SIG-M5 treated with dmso at 0.1 percent for 504 hours (cell line): ENCODE measurements at regions not wholly inside any gene's neighbourhood (a gene's known extent, or its start where the extent isn't known, plus 50 kb on each side); places are given as distances from the start of the nearest gene placed in this dataset.
A peak's percentile ranks its signal among the peaks of the same experiment; 100 is the strongest.

Experiments used
- DNase-seq: peaks from one replicate; lab custom pipeline; 2025; ENCODE audit not compliant: unreplicated experiment; lab: John Stamatoyannopoulos, UW

DNA sequence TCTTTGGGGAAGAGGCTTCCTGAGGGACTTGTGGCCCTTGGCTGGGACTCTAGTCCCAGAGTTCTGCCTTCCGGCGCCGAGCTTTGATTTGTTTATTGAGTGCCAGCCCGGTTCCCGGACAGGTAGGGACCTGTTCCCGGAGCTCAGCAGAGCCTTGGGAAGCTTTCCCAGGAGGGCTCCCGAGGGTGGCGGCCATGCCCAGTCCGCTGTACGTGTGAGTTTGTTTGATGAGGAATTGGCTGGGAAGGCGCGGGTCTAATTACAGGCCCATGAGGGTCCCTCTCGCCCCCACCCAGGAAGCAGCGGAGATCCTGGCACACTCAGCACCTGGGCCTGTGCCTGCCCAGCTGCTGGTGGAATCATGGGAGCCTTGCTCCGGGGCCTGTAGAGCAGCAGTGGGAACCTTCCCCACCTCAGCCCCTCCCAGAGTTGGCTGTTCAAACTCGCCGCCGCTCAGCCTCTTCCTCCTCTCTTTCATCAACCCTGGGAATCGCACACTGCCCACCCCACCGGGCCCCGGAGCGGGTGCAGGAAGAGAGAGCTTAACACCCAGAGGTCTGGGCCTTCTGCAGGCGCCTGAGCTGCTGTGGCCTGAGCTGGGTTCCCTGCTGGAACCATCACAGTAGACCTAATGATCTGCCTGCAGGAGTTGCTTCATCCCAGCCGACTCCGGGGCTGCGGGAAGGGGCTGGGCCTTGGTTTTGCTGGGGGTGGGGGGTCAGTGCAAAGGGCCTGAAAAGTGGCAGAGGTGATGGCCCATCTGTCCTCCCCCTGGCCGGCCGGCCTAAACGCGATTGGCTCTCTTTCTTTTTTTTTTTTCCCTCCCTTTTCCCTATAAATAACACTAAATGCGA is 313.7 kb downstream of the SEC14L1 start:
- DNase-seq: no peak

DNA sequence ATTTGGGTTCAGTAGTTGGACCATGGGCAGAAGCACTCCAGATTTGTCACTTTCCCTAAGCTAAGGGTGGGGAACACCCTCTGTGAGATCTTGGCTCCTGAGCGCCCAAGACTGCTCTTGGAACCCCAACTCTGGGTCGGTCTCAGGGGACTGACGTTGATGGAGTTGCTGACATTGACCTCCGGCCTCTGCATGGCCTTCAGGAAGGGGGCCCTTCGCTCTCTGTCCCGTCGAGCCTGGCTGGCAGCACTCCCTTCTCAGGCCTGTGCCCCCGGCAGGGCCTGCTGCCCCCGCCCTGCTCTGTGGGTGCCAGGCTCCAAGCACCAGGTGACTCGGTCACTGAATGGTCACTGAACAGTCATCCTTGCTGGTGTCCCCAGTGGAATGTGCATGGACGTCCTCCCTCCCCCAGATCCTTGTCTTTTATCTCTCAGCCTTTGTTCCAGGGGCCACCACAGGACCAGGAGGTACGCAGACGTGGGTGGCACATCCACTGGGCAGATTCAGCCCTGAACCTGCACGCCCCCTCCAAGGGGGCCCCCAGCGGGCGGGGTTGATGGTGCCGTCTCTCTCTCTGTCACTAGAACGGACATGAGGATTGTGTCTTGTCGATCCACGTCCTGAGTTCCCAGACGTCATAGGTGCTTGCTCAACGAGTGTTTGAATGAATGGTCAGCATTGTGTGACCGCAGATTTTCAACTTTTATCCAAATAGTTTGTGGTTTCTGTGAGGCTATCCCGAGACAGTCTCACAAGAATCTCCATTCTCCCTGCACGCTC is 314.5 kb downstream of the SEC14L1 start:
- DNase-seq: no peak

- DNase-seq: no peak
Observed at GRCh38 chr17:77455891-77456260, 315.1 kb downstream of the SEC14L1 start.

DNA sequence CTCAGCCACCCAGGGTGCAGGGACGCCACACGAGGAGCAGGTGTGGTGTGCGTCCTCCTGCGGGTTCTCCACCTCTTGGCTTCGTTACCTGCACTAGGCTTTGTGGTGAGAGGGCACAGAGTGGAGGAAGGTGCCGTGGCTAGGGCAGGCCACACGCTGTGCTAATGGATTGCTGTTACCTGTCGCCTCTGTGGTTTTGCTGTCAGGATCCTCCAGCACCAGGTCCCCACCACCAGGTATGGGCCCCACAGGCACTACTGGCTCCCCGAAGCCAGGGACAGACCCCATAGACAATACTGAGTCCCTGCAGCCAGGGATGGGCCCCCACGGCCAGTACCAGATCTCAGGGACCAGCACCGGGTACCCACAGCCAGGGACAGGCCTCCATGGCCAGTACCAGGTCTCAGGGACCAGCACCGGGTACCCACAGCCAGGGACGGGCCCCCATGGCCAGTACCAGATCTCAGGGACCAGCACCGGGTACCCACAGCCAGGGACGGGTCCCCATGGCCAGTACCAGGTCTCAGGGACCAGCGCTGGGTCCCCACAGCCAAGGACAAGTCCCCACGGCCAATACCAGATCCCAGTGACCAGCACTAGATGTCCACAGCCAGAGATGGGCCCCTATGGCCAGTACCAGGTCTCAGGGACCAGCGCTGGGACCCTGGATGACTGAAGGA is 315.6 kb downstream of the SEC14L1 start:
- no peak for DNase-seq

DNA sequence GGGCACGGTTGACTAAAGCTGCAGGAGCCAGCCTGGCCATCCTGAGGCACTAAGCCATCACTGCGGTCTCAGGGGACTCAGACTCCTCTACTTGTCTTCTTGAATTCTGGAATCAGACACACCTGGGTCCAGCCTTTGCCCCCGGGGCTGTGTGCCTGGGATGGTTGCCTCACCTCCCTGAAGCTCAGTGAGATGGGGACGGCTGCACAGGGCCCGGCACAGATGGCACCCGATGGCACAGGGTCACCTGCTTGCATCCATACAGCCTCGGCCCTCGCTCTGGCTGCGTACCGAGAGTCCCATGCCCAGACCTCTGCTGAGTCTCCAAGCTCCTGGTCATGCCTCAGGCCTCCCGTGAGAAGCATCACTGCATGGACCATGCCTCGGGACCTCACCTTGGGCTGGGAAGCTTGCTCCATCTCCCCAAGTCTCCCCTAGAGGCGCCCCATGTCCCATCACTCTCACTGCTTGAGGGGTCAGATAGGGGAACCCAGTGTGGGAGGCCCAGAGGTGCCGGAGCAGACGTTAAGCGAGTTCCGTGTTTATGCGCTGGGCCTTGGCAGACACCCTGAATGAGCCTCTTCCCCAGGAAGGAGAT is 316.3 kb downstream of the SEC14L1 start:
- DNase-seq: no peak

DNA sequence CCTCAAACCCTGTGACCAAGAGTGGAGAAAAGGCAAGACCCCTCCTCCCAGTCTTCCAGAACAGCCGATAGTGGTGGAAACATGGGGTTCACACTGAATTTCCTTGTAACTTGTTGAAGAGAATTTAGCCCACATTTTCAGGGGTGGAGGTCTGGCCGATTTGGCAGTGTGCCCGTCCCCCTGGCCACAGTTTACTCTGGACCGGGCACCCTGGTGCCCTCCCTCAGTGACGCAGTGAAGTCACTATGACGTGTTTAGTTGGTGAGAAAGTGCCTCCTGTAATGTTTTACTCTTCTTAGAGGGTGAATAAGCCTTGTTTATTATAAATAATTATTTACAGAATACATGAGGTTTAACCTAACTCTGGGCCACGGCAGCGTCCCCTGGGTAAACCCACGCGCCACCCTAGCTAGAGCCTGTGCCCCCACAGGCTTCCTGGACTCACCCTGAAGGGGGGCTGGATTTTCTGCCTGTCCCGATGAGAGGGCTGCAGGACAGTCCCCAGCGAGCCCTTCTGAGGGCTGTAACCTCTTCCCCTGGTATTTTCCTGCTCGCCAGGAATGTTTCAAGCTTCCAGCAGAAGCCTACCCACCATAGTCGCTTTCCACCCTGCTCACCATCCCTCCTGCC is 316.9 kb downstream of the SEC14L1 start:
- no peak for DNase-seq

- DNase-seq: no peak
Observed at GRCh38 chr17:77458202-77459017, 317.6 kb downstream of the SEC14L1 start.

- no peak for DNase-seq
Observed at GRCh38 chr17:77459018-77459755, 318.4 kb downstream of the SEC14L1 start.

DNA sequence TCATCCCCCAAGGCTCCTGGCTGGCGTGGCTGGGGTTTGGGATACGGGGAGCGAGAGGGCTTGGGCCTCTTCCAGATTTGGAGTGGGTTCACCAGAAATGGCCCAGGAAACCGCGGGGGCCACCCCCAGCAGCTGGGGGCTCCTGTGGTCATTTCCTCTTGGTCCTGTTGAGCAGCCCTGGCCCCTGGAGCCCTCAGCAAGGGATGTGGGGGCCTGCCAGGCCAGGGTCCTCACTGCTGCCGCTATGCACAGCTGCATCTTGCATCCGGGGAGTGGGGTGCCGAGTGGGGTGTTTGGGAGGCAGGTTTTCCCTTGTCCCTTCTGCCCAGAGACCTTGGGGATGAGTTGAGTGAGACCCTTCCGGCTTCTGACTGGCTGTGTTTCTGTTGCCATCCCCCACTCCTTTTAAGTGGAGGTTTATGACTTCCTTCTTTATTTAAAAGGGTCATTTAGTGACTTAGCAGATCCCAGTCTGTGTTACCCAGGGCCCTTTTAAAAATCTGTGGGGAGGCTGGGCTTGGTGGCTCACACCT is 319.8 kb downstream of the SEC14L1 start:
- DNase-seq: peak; percentile 77

DNA sequence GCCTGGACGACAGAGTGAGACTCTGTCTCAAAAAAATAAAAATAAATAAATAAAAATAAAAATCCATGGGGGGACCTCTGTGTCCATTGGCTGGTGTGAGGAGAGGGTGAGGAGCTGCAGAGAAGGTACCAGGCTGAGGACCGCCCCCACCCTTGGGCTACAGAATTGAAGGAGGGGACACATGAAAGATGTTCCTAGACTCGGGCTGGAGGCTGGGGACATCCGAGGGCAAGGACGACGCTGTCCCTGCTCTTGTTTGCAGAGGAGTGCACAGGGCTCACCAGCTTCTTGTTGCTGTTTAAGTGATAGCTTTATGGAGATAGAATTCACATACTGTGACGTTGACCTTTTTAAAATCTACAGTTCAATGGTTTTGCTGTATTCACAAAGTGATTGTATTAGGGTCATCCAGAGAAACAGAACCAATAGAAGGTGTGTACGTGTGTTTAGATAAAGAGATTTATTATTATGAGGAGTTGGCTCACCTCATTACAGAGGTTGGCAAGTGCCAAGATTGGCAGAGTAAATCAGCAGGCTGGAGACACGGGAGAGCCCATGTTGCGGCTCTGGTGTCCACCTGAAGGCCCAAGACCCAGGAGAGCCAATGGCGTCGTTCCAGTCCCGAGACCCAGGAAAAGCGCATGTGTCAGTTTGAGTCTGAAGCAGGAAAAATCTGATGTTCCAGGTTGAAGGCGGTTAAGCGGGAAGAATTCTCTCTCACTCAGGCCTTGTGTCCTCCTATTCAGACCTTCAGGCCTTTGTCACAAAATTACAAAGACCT is 320.7 kb downstream of the SEC14L1 start:
- DNase-seq: no peak

DNA sequence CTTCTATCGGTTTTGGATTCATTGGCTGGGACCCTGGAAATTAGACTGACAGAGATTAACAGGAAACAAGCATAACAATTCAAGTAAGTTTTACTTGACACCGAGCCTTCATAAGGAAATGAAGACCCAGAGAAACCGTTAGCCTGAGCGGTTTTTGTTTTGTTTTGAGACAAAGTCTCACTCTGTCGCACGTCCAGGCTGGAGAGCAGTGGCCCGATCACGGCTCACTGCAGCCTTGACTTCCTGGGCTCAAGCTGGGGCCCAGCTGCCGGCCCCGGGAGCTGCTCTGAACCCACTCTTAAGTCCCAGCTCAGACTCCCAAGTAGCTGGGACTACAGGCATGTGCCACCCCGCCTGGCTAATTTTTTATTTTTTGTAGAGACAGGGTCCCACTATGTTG is 321.3 kb downstream of the SEC14L1 start:
- DNase-seq: no peak

- DNase-seq: no peak
Observed at GRCh38 chr17:77462553-77463497, 322.1 kb downstream of the SEC14L1 start.

GRCh38 chr17:77464988-77465357 is 324.2 kb downstream of the SEC14L1 start:
- DNase-seq: no peak

- peak; percentile 98 for DNase-seq
Observed at GRCh38 chr17:77465358-77466041, 324.7 kb downstream of the SEC14L1 start.

DNA sequence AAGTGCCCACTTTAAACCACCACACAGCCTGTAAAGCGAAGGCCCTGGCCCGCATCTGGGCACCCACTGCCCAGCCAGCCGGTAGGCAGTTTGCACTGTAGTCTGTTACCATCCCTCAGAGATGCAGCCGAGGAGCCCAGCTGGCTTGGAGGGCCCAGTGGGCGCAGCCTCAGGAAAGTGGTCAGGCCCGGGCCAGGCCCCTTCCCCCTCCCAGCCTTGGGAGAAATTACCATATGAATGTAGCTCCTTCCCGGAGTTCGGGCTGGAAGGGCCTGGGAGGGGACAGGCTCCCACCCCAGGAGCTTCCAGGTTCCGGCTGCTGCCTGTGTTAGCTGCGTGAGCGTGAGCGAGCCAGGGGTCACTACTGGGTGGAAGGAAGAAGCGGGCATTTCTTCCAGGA is 325.4 kb downstream of the SEC14L1 start:
- no peak for DNase-seq

- no peak for DNase-seq
Observed at GRCh38 chr17:77466596-77467223, 325.9 kb downstream of the SEC14L1 start.
